HEK293 (cell line): ENCODE measurements at regions not wholly inside any gene's neighbourhood (a gene's known extent, or its start where the extent isn't known, plus 50 kb on each side); places are given as distances from the start of the nearest gene placed in this dataset.

Experiments used
- CTCF ChIA-PET: fragments of 350-600 bp; formaldehyde crosslinking; extraction: SDS; loops from one replicate; lab custom pipeline; 2021; ENCODE audit warnings: antibody characterized with exemption; lab: Yijun Ruan, JAX
- POLR2A ChIA-PET: fragments of 300-600 bp; formaldehyde crosslinking; extraction: SDS; loops from one replicate; lab custom pipeline; 2020; ENCODE audit warnings: antibody characterized with exemption, inconsistent platforms; lab: Yijun Ruan, JAX
- H3K27ac ChIP-seq: fragments of 200-500 bp; sonication (Bioruptor generic); 2 replicates; pipeline ENCODE4 v1.5.1; 2014; ENCODE audit warnings: low read depth, low read length, control low read depth, inconsistent platforms; ENCODE audit errors: extremely low read depth
- H3K36me3 ChIP-seq, 2 experiments: fragments of 200-500 bp in 1 of 2; sonication (Bioruptor generic) in 1 of 2; 1 replicate in 1 of 2; 2 replicates in 1 of 2; pipeline ENCODE4 v1.5.1; 2014 to 2017; ENCODE audit warnings: inconsistent platforms in 2 of 2, low read length in 2 of 2; ENCODE audit not compliant: control insufficient read depth in 2 of 2, insufficient read depth in 1 of 2
- H3K4me1 ChIP-seq: fragments of 200-500 bp; sonication (Bioruptor generic); 2 replicates; pipeline ENCODE4 v1.5.1; 2014; ENCODE audit warnings: mild to moderate bottlenecking, low read length, inconsistent platforms; ENCODE audit not compliant: control insufficient read depth, insufficient read depth
- H3K4me3 ChIP-seq: 2 replicates; pipeline ENCODE4 v1.5.1; 2011; ENCODE audit warnings: low read depth, mild to moderate bottlenecking, control low read depth, low read length, moderate library complexity
- H3K9me3 ChIP-seq: fragments of 200-500 bp; sonication (Bioruptor generic); 2 replicates; pipeline ENCODE4 v1.5.1; 2014; ENCODE audit warnings: low read depth, low read length, inconsistent platforms; ENCODE audit not compliant: control insufficient read depth, insufficient read depth
- GFI1B ChIP-seq: fragments of 450-650 bp; formaldehyde crosslinking; IDR thresholded peaks from 2 replicates; pipeline ENCODE4 v1.5.1; 2016; ENCODE audit warnings: missing biosample characterization, missing genetic modification characterization
- GLIS1 ChIP-seq: fragments of 450-650 bp; formaldehyde crosslinking; IDR thresholded peaks from 2 replicates; pipeline ENCODE4 v1.5.1; 2016; ENCODE audit warnings: missing biosample characterization, missing genetic modification characterization
- HOXC10 ChIP-seq: sonication (generic); formaldehyde crosslinking; IDR thresholded peaks from 2 replicates; pipeline ENCODE4 v1.8.1; 2023; ENCODE audit warnings: mild to moderate bottlenecking, missing genetic modification reagents
- KLF10 ChIP-seq: fragments of 450-650 bp; IDR thresholded peaks from 2 replicates; pipeline ENCODE4 v1.5.1; 2018; ENCODE audit warnings: missing biosample characterization, mild to moderate bottlenecking, missing genetic modification characterization
- ZNF155 ChIP-seq: fragments of 450-650 bp; formaldehyde crosslinking; IDR thresholded peaks from 2 replicates; pipeline ENCODE4 v1.5.1; 2016; ENCODE audit warnings: missing biosample characterization, missing genetic modification characterization
- ZNF202 ChIP-seq: fragments of 450-650 bp; formaldehyde crosslinking; IDR thresholded peaks from 2 replicates; pipeline ENCODE4 v1.5.1; 2016; ENCODE audit warnings: missing biosample characterization, missing genetic modification characterization, borderline replicate concordance
- ZNF274 ChIP-seq, 2 experiments: fragments of 200-500 bp in 1 of 2; fragments of 450-650 bp in 1 of 2; sonication (Bioruptor generic) in 1 of 2; formaldehyde crosslinking in 1 of 2; IDR thresholded peaks; 2 replicates each; pipeline versions ENCODE4 v1.5.1 to v1.6.1; 2014 to 2016; ENCODE audit warnings: borderline replicate concordance in 1 of 2, inconsistent platforms in 1 of 2, low read length in 1 of 2, missing biosample characterization in 1 of 2, missing genetic modification characterization in 1 of 2
- ZNF558 ChIP-seq: fragments of 450-650 bp; formaldehyde crosslinking; IDR thresholded peaks from 2 replicates; pipeline ENCODE4 v1.5.1; 2016; ENCODE audit warnings: missing biosample characterization, missing genetic modification characterization
- ZNF596 ChIP-seq: fragments of 450-650 bp; IDR thresholded peaks from 2 replicates; pipeline ENCODE4 v1.5.0; 2018; ENCODE audit warnings: missing biosample characterization, mild to moderate bottlenecking, missing genetic modification characterization, moderate library complexity
- ZNF626 ChIP-seq: fragments of 450-650 bp; sonication (Bioruptor Pico); formaldehyde crosslinking; IDR thresholded peaks from 2 replicates; pipeline ENCODE4 v1.5.1; 2018; ENCODE audit warnings: missing biosample characterization, missing genetic modification characterization, inconsistent platforms
- ZNF76 ChIP-seq: fragments of 450-650 bp; formaldehyde crosslinking; IDR thresholded peaks from 2 replicates; pipeline ENCODE4; 2016; ENCODE audit warnings: low read depth, missing biosample characterization, missing genetic modification characterization, borderline replicate concordance
- ZNF837 ChIP-seq: fragments of 450-650 bp; formaldehyde crosslinking; IDR thresholded peaks from 2 replicates; pipeline ENCODE4 v1.5.1; 2016; ENCODE audit warnings: missing biosample characterization, missing genetic modification characterization
- TF ChIP-seq, protein P1 (sequence below): fragments of 450-650 bp; formaldehyde crosslinking; IDR thresholded peaks from 2 replicates; pipeline ENCODE4 v1.5.1; 2016; ENCODE audit warnings: missing biosample characterization, missing genetic modification characterization
- TF ChIP-seq, protein P2 (sequence below): fragments of 450-650 bp; formaldehyde crosslinking; IDR thresholded peaks from 2 replicates; pipeline ENCODE4 v1.5.1; 2016; ENCODE audit warnings: missing biosample characterization, missing genetic modification characterization
- TF ChIP-seq, protein P3 (sequence below): fragments of 450-650 bp; formaldehyde crosslinking; IDR thresholded peaks from 2 replicates; pipeline ENCODE4 v1.5.1; 2016; ENCODE audit warnings: missing biosample characterization, missing genetic modification characterization, borderline replicate concordance
- TF ChIP-seq, protein P4 (sequence below): fragments of 450-650 bp; IDR thresholded peaks from 2 replicates; pipeline ENCODE4 v1.5.1; 2018; ENCODE audit warnings: missing biosample characterization, mild to moderate bottlenecking, missing genetic modification characterization
- TF ChIP-seq, protein P5 (sequence below): fragments of 450-650 bp; formaldehyde crosslinking; IDR thresholded peaks from 2 replicates; pipeline ENCODE4 v1.5.1; 2016; ENCODE audit warnings: missing biosample characterization, missing genetic modification characterization

DNA sequence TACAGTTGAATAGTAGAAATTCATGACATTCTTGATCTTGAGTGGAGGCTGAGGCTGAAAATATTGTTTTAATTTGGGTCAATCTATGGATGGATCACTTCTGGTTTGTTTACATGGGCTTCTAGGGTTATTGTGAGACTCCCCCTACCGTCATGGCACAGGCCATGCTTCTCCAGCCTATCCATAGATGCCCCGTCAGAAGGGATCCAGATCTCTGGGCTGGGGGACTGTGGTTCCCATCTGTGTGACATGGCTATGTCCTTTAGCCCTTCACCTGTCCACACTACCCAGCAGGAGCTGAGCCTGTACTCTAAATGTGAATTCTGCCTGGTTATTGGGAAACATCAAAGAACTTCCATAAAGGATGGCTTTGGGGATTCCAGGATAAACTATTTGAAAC lies 160.4 kb downstream of the ABCC12 start (continued):
- TF ChIP-seq, protein P1, sequence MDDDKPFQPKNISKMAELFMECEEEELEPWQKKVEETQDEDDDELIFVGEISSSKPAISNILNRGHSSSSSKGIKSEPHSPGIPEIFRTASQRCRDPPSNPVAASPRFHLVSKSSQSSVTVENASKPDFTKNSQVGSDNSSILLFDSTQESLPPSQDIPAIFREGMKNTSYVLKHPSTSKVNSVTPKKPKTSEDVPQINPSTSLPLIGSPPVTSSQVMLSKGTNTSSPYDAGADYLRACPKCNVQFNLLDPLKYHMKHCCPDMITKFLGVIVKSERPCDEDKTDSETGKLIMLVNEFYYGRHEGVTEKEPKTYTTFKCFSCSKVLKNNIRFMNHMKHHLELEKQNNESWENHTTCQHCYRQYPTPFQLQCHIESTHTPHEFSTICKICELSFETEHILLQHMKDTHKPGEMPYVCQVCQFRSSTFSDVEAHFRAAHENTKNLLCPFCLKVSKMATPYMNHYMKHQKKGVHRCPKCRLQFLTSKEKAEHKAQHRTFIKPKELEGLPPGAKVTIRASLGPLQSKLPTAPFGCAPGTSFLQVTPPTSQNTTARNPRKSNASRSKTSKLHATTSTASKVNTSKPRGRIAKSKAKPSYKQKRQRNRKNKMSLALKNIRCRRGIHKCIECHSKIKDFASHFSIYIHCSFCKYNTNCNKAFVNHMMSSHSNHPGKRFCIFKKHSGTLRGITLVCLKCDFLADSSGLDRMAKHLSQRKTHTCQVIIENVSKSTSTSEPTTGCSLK (tag by site-specific recombination): no peak
- TF ChIP-seq, protein P2, sequence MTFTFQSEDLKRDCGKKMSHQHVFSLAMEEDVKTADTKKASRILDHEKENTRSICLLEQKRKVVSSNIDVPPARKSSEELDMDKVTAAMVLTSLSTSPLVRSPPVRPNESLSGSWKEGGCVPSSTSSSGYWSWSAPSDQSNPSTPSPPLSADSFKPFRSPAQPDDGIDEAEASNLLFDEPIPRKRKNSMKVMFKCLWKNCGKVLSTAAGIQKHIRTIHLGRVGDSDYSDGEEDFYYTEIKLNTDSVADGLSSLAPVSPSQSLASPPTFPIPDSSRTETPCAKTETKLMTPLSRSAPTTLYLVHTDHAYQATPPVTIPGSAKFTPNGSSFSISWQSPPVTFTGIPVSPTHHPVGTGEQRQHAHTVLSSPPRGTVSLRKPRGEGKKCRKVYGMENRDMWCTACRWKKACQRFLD (tag by site-specific recombination): no peak
- TF ChIP-seq ZNF558 (tag by site-specific recombination): no peak
- no peak for TF ChIP-seq ZNF274 (IDR thresholded peaks at IDR 0.05; ENCODE audit: low read length)
- TF ChIP-seq ZNF274 (tag by site-specific recombination; IDR thresholded peaks at IDR 0.05; ENCODE audit: borderline replicate concordance): no peak
- TF ChIP-seq ZNF837 (tag by site-specific recombination): no peak
- TF ChIP-seq, protein P3, sequence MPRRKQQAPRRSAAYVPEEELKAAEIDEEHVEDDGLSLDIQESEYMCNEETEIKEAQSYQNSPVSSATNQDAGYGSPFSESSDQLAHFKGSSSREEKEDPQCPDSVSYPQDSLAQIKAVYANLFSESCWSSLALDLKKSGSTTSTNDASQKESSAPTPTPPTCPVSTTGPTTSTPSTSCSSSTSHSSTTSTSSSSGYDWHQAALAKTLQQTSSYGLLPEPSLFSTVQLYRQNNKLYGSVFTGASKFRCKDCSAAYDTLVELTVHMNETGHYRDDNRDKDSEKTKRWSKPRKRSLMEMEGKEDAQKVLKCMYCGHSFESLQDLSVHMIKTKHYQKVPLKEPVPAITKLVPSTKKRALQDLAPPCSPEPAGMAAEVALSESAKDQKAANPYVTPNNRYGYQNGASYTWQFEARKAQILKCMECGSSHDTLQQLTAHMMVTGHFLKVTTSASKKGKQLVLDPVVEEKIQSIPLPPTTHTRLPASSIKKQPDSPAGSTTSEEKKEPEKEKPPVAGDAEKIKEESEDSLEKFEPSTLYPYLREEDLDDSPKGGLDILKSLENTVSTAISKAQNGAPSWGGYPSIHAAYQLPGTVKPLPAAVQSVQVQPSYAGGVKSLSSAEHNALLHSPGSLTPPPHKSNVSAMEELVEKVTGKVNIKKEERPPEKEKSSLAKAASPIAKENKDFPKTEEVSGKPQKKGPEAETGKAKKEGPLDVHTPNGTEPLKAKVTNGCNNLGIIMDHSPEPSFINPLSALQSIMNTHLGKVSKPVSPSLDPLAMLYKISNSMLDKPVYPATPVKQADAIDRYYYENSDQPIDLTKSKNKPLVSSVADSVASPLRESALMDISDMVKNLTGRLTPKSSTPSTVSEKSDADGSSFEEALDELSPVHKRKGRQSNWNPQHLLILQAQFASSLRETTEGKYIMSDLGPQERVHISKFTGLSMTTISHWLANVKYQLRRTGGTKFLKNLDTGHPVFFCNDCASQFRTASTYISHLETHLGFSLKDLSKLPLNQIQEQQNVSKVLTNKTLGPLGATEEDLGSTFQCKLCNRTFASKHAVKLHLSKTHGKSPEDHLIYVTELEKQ (tag by site-specific recombination): no peak

GRCh38 chr16:47991491-47991890 lies 164.3 kb downstream of the ABCC12 start:
- ChIA-PET POLR2A (no interaction called here), CTCF (interaction anchor here (0.7 kb wide), 1 partner anchor 100 kb away, joined by 5 read pairs; no protein-coding TSS in a partner anchor)
- H3K27ac ChIP-seq: no peak overlapping the region
- H3K9me3 ChIP-seq: no peaks in the 10 kb centered on the region
- no peaks in the 10 kb centered on the region for H3K36me3 ChIP-seq
- no peaks in the 10 kb centered on the region for H3K4me1 ChIP-seq
- TF ChIP-seq, protein P4, sequence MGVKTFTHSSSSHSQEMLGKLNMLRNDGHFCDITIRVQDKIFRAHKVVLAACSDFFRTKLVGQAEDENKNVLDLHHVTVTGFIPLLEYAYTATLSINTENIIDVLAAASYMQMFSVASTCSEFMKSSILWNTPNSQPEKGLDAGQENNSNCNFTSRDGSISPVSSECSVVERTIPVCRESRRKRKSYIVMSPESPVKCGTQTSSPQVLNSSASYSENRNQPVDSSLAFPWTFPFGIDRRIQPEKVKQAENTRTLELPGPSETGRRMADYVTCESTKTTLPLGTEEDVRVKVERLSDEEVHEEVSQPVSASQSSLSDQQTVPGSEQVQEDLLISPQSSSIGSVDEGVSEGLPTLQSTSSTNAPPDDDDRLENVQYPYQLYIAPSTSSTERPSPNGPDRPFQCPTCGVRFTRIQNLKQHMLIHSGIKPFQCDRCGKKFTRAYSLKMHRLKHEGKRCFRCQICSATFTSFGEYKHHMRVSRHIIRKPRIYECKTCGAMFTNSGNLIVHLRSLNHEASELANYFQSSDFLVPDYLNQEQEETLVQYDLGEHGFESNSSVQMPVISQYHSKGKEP (tag by site-specific recombination): no peak
- TF ChIP-seq ZNF76 (tag by site-specific recombination): no peak
- no peak for TF ChIP-seq ZNF155 (tag by site-specific recombination)
- no peak for TF ChIP-seq HOXC10
- no peak for TF ChIP-seq GLIS1 (tag by site-specific recombination)
- TF ChIP-seq KLF10 (tag by site-specific recombination): no peak
- TF ChIP-seq, protein P5, sequence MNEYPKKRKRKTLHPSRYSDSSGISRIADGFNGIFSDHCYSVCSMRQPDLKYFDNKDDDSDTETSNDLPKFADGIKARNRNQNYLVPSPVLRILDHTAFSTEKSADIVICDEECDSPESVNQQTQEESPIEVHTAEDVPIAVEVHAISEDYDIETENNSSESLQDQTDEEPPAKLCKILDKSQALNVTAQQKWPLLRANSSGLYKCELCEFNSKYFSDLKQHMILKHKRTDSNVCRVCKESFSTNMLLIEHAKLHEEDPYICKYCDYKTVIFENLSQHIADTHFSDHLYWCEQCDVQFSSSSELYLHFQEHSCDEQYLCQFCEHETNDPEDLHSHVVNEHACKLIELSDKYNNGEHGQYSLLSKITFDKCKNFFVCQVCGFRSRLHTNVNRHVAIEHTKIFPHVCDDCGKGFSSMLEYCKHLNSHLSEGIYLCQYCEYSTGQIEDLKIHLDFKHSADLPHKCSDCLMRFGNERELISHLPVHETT (tag by site-specific recombination): no peak
- TF ChIP-seq ZNF596 (tag by site-specific recombination): no peak
- TF ChIP-seq GFI1B (tag by site-specific recombination): no peak
- no peak for TF ChIP-seq ZNF202 (tag by site-specific recombination)
- no peak for TF ChIP-seq ZNF274 (IDR thresholded peaks at IDR 0.05; ENCODE audit: low read length)
- TF ChIP-seq ZNF274 (tag by site-specific recombination; IDR thresholded peaks at IDR 0.05; ENCODE audit: borderline replicate concordance): no peak
- TF ChIP-seq ZNF626 (tag by site-specific recombination): no peak
- no peak overlapping the region for H3K4me3 ChIP-seq
